IMR-90 (cell line): ENCODE measurements at regions not wholly inside any gene's neighbourhood (a gene's known extent, or its start where the extent isn't known, plus 50 kb on each side); places are given as distances from the start of the nearest gene placed in this dataset.

Source experiments
- ATAC-seq: fragments of 200-7000 bp; cut with Tn5 transposase; 2 replicates; pipeline ENCODE4 v1.9.1; 2020; ENCODE audit warnings: low read depth, mild to moderate bottlenecking, moderate library complexity
- BruUV-seq: library from RNA; stranded (reverse); fragments of 400-500 nt; replicated peaks from 2 replicates; lab custom pipeline; 2021; lab: Mats Ljungman, UMichigan
- CTCF ChIA-PET: fragments of 300-600 bp; formaldehyde crosslinking; extraction: SDS; loops from one replicate; lab custom pipeline; 2021; ENCODE audit warnings: antibody characterized with exemption; lab: Yijun Ruan, JAX
- POLR2A ChIA-PET: fragments of 300-600 bp; sonication (Branson Sonifier 250); formaldehyde crosslinking; loops from one replicate; lab custom pipeline; 2022; ENCODE audit warnings: antibody characterized with exemption; ENCODE audit not compliant: unreplicated experiment; lab: Charles Lee
- DNase-seq: peaks from one replicate; pipeline ENCODE4 v3.0.0; 2013
- H2AFZ ChIP-seq: replicated peaks from 2 replicates; pipeline ENCODE3; 2013; ENCODE audit warnings: low read length, mild to moderate bottlenecking; ENCODE audit not compliant: poor library complexity
- H2AK5ac ChIP-seq: 2 replicates; pipeline ENCODE4 v1.6.1; 2013; ENCODE audit warnings: low read depth, low read length, inconsistent platforms
- H2AK9ac ChIP-seq: replicated peaks from 2 replicates; pipeline ENCODE3; 2013; ENCODE audit warnings: mild to moderate bottlenecking, low read depth, low read length, moderate library complexity; ENCODE audit not compliant: poor library complexity
- H2BK120ac ChIP-seq: 2 replicates; pipeline ENCODE4 v1.6.1; 2013; ENCODE audit warnings: low read depth, low read length, inconsistent platforms
- H2BK15ac ChIP-seq: 3 replicates; pipeline ENCODE4 v1.6.1; 2013; ENCODE audit warnings: low read depth, low read length, inconsistent platforms
- H2BK20ac ChIP-seq: 2 replicates; pipeline ENCODE4 v1.6.1; 2013; ENCODE audit warnings: low read depth, mild to moderate bottlenecking, inconsistent platforms, low read length, moderate library complexity
- H2BK5ac ChIP-seq: 2 replicates; pipeline ENCODE4 v1.6.1; 2013; ENCODE audit warnings: mild to moderate bottlenecking, low read depth, low read length, inconsistent platforms; ENCODE audit not compliant: poor library complexity, severe bottlenecking
- H3K14ac ChIP-seq: replicated peaks from 2 replicates; pipeline ENCODE4 v1.6.1; 2013; ENCODE audit warnings: low read depth, low read length, inconsistent platforms
- H3K18ac ChIP-seq: 2 replicates; pipeline ENCODE4 v1.6.1; 2013; ENCODE audit warnings: low read depth, low read length, control low read depth
- H3K23ac ChIP-seq: 2 replicates; pipeline ENCODE4 v1.6.1; 2013; ENCODE audit warnings: low read depth, low read length, inconsistent platforms
- H3K27ac ChIP-seq: 2 replicates; pipeline ENCODE4 v1.5.1; 2013; ENCODE audit warnings: mild to moderate bottlenecking, control low read depth, low read length; ENCODE audit not compliant: insufficient read depth
- H3K27me3 ChIP-seq: 2 replicates; pipeline ENCODE4 v1.6.1; 2013; ENCODE audit warnings: low read length; ENCODE audit not compliant: control insufficient read depth, insufficient read depth
- H3K36me3 ChIP-seq: 2 replicates; pipeline ENCODE4 v1.6.1; 2013; ENCODE audit warnings: low read length, mixed read lengths; ENCODE audit not compliant: control insufficient read depth, insufficient read depth
- H3K4ac ChIP-seq: 2 replicates; pipeline ENCODE4 v1.6.1; 2013; ENCODE audit warnings: low read depth, low read length, inconsistent platforms
- H3K4me1 ChIP-seq: 2 replicates; pipeline ENCODE4 v1.6.1; 2013; ENCODE audit warnings: low read length, mixed read lengths; ENCODE audit not compliant: control insufficient read depth, insufficient read depth
- H3K4me2 ChIP-seq: 2 replicates; pipeline ENCODE4 v1.6.1; 2013; ENCODE audit warnings: low read depth, mild to moderate bottlenecking, control low read depth, low read length, moderate library complexity
- H3K4me3 ChIP-seq: 2 replicates; pipeline ENCODE4 v1.5.1; 2013; ENCODE audit warnings: low read depth, mild to moderate bottlenecking, control low read depth, low read length, moderate library complexity; ENCODE audit not compliant: insufficient read depth
- H3K56ac ChIP-seq: 2 replicates; pipeline ENCODE4 v1.6.1; 2013; ENCODE audit warnings: low read length, inconsistent platforms; ENCODE audit not compliant: insufficient read depth; ENCODE audit errors: extremely low read depth
- H3K79me1 ChIP-seq, 2 experiments: 2 replicates each; pipeline ENCODE4 v1.6.1; 2013; ENCODE audit warnings: low read length in 2 of 2, inconsistent platforms in 1 of 2, low read depth in 1 of 2
- H3K9ac ChIP-seq: 2 replicates; pipeline ENCODE4 v1.6.1; 2013; ENCODE audit warnings: low read depth, low read length, control low read depth
- H3K9me1 ChIP-seq: 2 replicates; pipeline ENCODE4 v1.6.1; 2013; ENCODE audit warnings: low read length, inconsistent platforms; ENCODE audit not compliant: insufficient read depth
- H3K9me3 ChIP-seq: 2 replicates; pipeline ENCODE4 v1.6.1; 2013; ENCODE audit warnings: low read length; ENCODE audit not compliant: control insufficient read depth, insufficient read depth
- H4K20me1 ChIP-seq: 2 replicates; pipeline ENCODE4 v1.6.1; 2013; ENCODE audit warnings: low read length, inconsistent platforms; ENCODE audit not compliant: insufficient read depth
- H4K5ac ChIP-seq: 2 replicates; pipeline ENCODE4 v1.6.1; 2013; ENCODE audit warnings: mild to moderate bottlenecking, low read depth, low read length, control low read depth
- H4K8ac ChIP-seq, 2 experiments: 2 replicates each; pipeline ENCODE4 v1.6.1; 2013; ENCODE audit warnings: low read depth in 2 of 2, low read length in 2 of 2, control low read depth in 1 of 2, inconsistent platforms in 1 of 2
- H4K91ac ChIP-seq: 2 replicates; pipeline ENCODE4 v1.6.1; 2013; ENCODE audit warnings: low read depth, low read length, inconsistent platforms; ENCODE audit not compliant: insufficient read depth
- BHLHE40 ChIP-seq: fragments of 150-350 bp; IDR thresholded peaks from 2 replicates; pipeline ENCODE4 v1.6.1; 2016; ENCODE audit warnings: mild to moderate bottlenecking, low read depth, low read length
- CHD1 ChIP-seq: IDR thresholded peaks from 2 replicates; pipeline ENCODE4 v1.6.1; 2012; ENCODE audit warnings: low read depth, low read length, improper control_type of control experiment
- ELK1 ChIP-seq: fragments of 150-350 bp; IDR thresholded peaks from 2 replicates; pipeline ENCODE4 v1.6.1; 2016; ENCODE audit warnings: low read depth, mild to moderate bottlenecking, low read length, moderate library complexity, borderline replicate concordance
- MAFK ChIP-seq: IDR thresholded peaks from 2 replicates; pipeline ENCODE4 v1.6.1; 2012; ENCODE audit warnings: low read depth, low read length, improper control_type of control experiment
- NFE2L2 ChIP-seq: fragments of 150-350 bp; IDR thresholded peaks from 2 replicates; pipeline ENCODE4 v1.6.1; 2016; ENCODE audit warnings: low read depth, mild to moderate bottlenecking, low read length
- POLR2A ChIP-seq: IDR thresholded peaks from 2 replicates; pipeline ENCODE4 v1.6.1; 2012; ENCODE audit warnings: mild to moderate bottlenecking, low read depth, low read length
- RAD21 ChIP-seq: IDR thresholded peaks from 2 replicates; pipeline ENCODE4 v1.6.1; 2012; ENCODE audit warnings: low read length, improper control_type of control experiment
- RCOR1 ChIP-seq: IDR thresholded peaks from 2 replicates; pipeline ENCODE4 v1.6.1; 2012; ENCODE audit warnings: mild to moderate bottlenecking, low read length, improper control_type of control experiment; ENCODE audit not compliant: insufficient replicate concordance
- RFX5 ChIP-seq: IDR thresholded peaks from 2 replicates; pipeline ENCODE4 v1.8.0; 2012; ENCODE audit warnings: low read depth, mild to moderate bottlenecking, low read length, moderate library complexity
- USF2 ChIP-seq: fragments of 150-350 bp; IDR thresholded peaks from 2 replicates; pipeline ENCODE4 v1.6.1; 2017; ENCODE audit warnings: mild to moderate bottlenecking, antibody characterized with exemption, low read length, low read depth
- WGBS, 2 experiments: methylation state at CpG; one replicate each; pipeline versions ENCODE4 v1.1.5 to v1.1.7; 2013; ENCODE audit warnings: missing lambda C conversion rate in 2 of 2; ENCODE audit not compliant: insufficient read length in 1 of 2; ENCODE audit errors: extremely low coverage in 2 of 2; 5-methylcytosine and 5-hydroxymethylcytosine counted together
- dilution Hi-C: fragments of 300-500 bp; cut with HindIII; formaldehyde crosslinking; loops from one replicate; pipeline ENCODE4 v1.14.3; 2018; ENCODE audit warnings: low sequenced_read_pairs; ENCODE audit not compliant: unreplicated experiment
- in situ Hi-C: fragments of 300-500 bp; cut with MboI; formaldehyde crosslinking; loops from 3 replicates; pipeline ENCODE4 v1.14.3; 2019; ENCODE audit warnings: low sequenced_read_pairs, inconsistent platforms, mixed read lengths
- intact Hi-C: fragments of 100-400 bp; cut with micrococcal nuclease; formaldehyde crosslinking; loops from 2 replicates; pipeline ENCODE4 v1.10.0; 2022

GRCh38 chr1:173107696-173108095 lies 57.0 kb upstream of the TNFSF18 start:
- Histone ChIP-seq H3K27ac (no peak overlapping the region), H2BK5ac (no peak overlapping the region), H3K18ac (no peak overlapping the region), H3K27me3 (no peaks in the 10 kb centered on the region), H4K91ac (no peak overlapping the region), H2BK15ac (no peak overlapping the region), H3K36me3 (no peaks in the 10 kb centered on the region), H4K8ac (no peak overlapping the region), H2BK120ac (no peak overlapping the region), H3K79me1 (no peaks in the 10 kb centered on the region), H4K20me1 (no peaks in the 10 kb centered on the region), H3K4me3 (no peak overlapping the region), H3K4me1 (no peaks in the 10 kb centered on the region), H3K9ac (no peak overlapping the region), H3K4me2 (no peak overlapping the region), H2AFZ (no peak overlapping the region), H3K23ac (no peak overlapping the region), H2AK5ac (no peak overlapping the region), H3K9me3 (peaks cover 18% of the 10 kb centered on the region), H3K9me1 (no peaks in the 10 kb centered on the region), H2AK9ac (no peak overlapping the region), H3K4ac (no peak overlapping the region), H3K14ac (no peak overlapping the region), H4K5ac (no peak overlapping the region), H2BK20ac (no peak overlapping the region), H3K56ac (no peak overlapping the region)
- DNase-seq (no peak), ATAC-seq (no peak)
- no CpG with 5 or more reads among the region's 2 CpGs for WGBS, 2 experiments
- ChIA-PET CTCF (no interaction called here), POLR2A (no interaction called here)
- in situ Hi-C loops: no loop called here
- no TSS peak for BruUV-seq
- intact Hi-C loops: no loop called here
- dilution Hi-C loops: no loop called here
- TF ChIP-seq CHD1 (no peak), RFX5 (no peak), USF2 (no peak), MAFK (no peak), BHLHE40 (no peak), POLR2A (no peak), ELK1 (no peak), NFE2L2 (no peak), RAD21 (no peak), RCOR1 (no peak)
